ENCODE measurements at regions not wholly inside any gene's neighbourhood (a gene's known extent, or its start where the extent isn't known, plus 50 kb on each side); places are given as distances from the start of the nearest gene placed in this dataset.
"Not testable (repeated sequence)": the region's sequence is repeated elsewhere in the genome, so short reads cannot be mapped to it uniquely, and the experiment has no call there.

DNA sequence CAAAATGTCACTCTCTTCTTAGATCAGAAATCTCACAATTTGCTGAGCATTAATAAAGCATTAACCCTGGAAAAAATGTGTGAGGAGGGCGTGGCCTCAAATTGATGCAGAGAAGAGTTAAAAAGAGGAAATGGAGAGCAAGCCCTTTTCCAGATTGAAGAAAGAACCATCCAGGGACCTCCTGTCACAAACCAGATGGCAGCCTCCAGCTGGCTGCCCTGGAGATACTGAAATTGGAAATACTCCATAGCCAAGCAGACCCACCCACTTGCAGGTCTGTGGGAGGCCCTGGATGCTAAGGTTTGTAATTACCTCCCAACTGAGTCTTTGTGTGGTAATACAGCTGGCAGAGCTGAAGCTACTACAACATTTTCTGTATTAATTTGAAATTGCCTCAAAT, 214.9 kb downstream of the IL20RB start:
- TF ChIP-seq, protein P1, sequence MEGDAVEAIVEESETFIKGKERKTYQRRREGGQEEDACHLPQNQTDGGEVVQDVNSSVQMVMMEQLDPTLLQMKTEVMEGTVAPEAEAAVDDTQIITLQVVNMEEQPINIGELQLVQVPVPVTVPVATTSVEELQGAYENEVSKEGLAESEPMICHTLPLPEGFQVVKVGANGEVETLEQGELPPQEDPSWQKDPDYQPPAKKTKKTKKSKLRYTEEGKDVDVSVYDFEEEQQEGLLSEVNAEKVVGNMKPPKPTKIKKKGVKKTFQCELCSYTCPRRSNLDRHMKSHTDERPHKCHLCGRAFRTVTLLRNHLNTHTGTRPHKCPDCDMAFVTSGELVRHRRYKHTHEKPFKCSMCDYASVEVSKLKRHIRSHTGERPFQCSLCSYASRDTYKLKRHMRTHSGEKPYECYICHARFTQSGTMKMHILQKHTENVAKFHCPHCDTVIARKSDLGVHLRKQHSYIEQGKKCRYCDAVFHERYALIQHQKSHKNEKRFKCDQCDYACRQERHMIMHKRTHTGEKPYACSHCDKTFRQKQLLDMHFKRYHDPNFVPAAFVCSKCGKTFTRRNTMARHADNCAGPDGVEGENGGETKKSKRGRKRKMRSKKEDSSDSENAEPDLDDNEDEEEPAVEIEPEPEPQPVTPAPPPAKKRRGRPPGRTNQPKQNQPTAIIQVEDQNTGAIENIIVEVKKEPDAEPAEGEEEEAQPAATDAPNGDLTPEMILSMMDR (conservative IDR thresholded peaks at IDR 0.05; ENCODE audit: low read depth, low read length): no peak
- DNase-seq (ENCODE audit: low read depth): no peak
- H3K4me3 ChIP-seq (ENCODE audit: low read length): no peak overlapping the region

DNA sequence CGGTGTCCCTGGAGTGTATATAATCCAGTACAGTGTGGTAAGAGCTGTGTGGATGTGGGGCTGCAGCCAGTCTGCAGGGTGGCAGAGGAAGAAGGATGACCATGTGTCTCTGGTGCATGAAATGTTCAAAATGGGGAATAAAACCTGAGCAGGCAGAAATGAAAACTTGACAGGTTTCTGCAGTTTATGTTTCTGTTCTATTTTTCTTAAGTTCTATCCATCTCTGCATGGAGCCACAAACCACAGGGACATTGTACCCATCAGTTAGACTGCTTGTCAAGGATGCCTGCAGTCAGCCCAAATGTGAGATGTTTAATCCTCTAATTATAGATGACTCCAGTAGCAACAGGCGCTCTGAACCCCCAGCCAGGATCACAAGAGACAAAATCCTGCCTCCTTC, 216.7 kb downstream of the IL20RB start:
- no peak for DNase-seq (ENCODE audit: low read depth)
- no peak overlapping the region for H3K4me3 ChIP-seq (ENCODE audit: low read length)
- TF ChIP-seq, protein P1 (conservative IDR thresholded peaks at IDR 0.05; ENCODE audit: low read depth, low read length): no peak

DNA sequence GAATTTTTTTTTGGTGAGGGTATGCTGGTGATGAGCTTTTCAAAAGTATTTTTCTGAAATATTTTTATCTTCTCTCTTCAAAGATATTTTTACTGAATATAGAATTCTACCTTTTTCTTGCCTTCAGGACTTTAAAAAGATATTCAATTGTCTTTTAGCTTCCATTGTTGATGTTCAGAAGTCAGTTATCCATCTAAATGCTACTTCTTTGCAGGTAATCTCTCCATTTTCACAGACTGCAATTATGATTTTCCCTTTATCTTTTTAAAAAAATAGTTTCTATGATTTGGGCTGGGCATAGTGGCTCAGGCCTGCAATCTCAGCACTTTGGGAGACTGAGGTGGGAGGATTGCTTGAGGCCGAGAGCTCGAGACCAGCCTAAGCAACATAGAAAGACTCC, 222.4 kb downstream of the IL20RB start:
- no peak overlapping the region for H3K4me3 ChIP-seq (ENCODE audit: low read length)
- TF ChIP-seq, protein P1 (conservative IDR thresholded peaks at IDR 0.05; ENCODE audit: low read depth, low read length): no peak
- DNase-seq (ENCODE audit: low read depth): no peak

DNA sequence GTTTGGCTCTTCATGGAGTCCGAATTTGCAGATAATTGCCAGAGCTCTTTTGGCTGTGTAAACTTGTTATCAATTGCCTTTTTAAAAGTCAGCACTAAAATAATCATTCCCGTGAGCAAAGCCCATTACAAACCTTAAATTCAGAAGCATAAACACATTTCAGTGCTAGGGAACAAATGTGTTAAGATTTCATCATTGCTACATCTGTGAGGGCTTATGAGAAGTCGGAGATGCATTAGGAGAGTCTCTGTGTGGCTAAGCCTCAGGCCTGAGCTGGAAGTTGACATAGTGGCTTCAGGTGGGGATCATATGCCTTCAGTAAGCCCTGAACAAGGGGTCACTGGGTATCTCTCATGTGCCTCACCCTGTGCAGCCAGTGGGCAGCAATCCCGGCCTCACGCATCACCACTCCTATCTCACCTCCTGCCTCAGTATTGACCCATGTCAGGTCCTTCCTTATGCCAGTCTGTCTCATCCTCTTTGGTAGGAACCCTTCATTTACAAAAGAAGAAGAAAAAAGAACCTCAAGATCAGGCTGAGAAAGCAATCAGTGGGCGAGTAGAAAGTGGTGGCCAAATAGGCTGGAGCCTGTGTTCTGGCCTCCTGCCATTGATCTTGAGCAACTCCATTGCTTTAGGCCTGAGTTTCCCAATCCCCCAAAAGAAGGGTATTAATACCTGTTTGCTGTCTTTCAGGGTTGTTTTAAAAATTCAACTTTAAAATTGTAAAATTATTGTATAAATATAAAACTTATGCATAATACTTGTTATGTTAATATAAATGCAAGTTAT, 233.5 kb downstream of the IL20RB start:
- TF ChIP-seq, protein P1 (conservative IDR thresholded peaks at IDR 0.05; ENCODE audit: low read depth, low read length): no peak
- no peak overlapping the region for H3K4me3 ChIP-seq (ENCODE audit: low read length)
- DNase-seq (ENCODE audit: low read depth): no peak

DNA sequence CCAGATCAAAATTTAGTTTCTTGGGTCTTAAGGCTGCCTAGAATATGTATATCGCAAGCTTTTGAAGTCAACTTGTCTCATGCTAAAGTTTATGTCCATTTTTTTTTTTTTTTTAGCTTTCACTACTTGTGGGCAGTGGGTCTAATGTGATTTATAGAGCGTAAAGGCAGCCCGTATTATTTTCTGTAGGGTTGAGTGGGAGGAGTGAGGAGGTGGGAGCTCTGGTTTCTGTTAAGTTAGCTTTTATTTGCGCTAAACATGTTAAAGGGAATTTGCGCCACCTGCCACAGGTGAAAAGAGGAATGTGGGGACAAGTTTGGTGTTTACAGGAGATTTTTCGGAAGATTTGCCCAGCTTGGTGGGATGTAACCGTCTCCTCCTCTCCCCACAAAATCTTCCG, 234.2 kb downstream of the IL20RB start:
- H3K4me3 ChIP-seq (ENCODE audit: low read length): no peak overlapping the region
- DNase-seq (ENCODE audit: low read depth): no peak
- TF ChIP-seq, protein P1 (conservative IDR thresholded peaks at IDR 0.05; ENCODE audit: low read depth, low read length): no peak

DNA sequence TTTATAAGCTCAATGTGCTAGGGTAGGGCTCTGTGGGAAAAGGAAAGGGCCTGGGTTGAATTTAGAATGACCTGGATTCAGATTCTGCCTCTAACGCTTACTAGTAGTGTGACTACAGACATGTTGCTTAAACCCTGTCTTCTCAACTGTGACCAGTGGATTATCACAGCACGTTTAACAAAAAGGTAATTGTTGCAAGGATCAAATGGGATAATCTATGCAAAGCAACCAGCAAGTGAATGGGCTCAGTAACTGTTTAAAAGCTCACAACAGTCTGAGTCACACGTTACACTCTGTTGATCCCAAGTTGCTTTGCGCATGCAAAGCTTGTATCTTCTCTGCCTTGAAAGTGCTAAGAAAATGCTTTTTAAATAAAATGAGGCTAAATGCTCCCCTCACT, 236.5 kb downstream of the IL20RB start:
- DNase-seq (ENCODE audit: low read depth): no peak
- TF ChIP-seq, protein P1 (conservative IDR thresholded peaks at IDR 0.05; ENCODE audit: low read depth, low read length): no peak
- H3K4me3 ChIP-seq (ENCODE audit: low read length): no peak overlapping the region

DNA sequence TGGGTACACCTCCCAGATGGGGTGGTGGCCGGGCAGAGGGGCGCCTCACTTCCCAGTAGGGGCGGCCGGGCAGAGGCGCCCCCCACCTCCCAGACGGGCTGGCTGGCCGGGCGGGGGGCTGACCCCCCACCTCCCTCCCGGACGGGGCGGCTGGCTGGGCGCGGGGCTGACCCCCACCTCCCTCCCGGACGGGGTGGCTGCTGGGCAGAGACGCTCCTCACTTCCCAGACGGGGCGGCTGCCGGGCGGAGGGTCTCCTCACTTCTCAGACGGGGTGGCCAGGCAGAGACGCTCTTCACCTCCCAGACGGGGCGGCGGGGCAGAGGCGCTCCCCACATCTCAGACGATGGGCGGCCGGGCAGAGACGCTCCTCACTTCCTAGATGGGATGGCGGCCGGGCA, 240.6 kb downstream of the IL20RB start:
- H3K4me3 ChIP-seq (ENCODE audit: low read length); DNase-seq (ENCODE audit: low read depth): not testable (repeated sequence)

All from retinal pigment epithelial cell (primary cell).